ENCODE measurements at regions not wholly inside any gene's neighbourhood (a gene's known extent, or its start where the extent isn't known, plus 50 kb on each side); places are given as distances from the start of the nearest gene placed in this dataset.

DNA sequence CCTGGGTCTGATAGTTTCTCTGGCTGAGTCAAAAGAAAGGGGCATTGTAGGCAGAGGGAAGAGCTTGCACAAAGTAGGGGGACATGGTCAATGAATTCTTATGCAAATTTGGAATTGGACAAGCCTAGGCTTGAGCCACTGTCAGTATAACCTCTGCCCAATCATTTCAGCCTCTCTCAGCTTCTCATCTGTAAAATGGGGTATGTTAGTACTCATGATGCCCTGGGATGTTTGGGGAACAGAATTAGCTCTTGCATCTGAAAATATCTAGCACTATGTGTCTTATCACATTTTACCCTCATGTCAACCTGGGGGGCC is 148.6 kb downstream of the DHX35 start:
- TF ChIP-seq, protein P1, sequence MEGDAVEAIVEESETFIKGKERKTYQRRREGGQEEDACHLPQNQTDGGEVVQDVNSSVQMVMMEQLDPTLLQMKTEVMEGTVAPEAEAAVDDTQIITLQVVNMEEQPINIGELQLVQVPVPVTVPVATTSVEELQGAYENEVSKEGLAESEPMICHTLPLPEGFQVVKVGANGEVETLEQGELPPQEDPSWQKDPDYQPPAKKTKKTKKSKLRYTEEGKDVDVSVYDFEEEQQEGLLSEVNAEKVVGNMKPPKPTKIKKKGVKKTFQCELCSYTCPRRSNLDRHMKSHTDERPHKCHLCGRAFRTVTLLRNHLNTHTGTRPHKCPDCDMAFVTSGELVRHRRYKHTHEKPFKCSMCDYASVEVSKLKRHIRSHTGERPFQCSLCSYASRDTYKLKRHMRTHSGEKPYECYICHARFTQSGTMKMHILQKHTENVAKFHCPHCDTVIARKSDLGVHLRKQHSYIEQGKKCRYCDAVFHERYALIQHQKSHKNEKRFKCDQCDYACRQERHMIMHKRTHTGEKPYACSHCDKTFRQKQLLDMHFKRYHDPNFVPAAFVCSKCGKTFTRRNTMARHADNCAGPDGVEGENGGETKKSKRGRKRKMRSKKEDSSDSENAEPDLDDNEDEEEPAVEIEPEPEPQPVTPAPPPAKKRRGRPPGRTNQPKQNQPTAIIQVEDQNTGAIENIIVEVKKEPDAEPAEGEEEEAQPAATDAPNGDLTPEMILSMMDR (IDR thresholded peaks at IDR 0.05) = no peak
- TF ChIP-seq POLR2AphosphoS5 (IDR thresholded peaks at IDR 0.05) (no peak), POLR2A (IDR thresholded peaks at IDR 0.05) (no peak), EP300 (IDR thresholded peaks at IDR 0.05) (no peak)

Data from stomach (tissue), 4 donors.